ENCODE measurements at regions not wholly inside any gene's neighbourhood (a gene's known extent, or its start where the extent isn't known, plus 50 kb on each side); places are given as distances from the start of the nearest gene placed in this dataset.

- Mint-ChIP-seq H3K27ac (no peak overlapping the region), H3K9me3 (no peaks in the 10 kb centered on the region), H3K27me3 (no peaks in the 10 kb centered on the region), H3K4me3 (no peak overlapping the region), H3K36me3 (ENCODE audit: low read depth) (no peaks in the 10 kb centered on the region), H3K4me1 (ENCODE audit: low read depth) (peaks cover 29% of the 10 kb centered on the region)
- intact Hi-C loops (cut with micrococcal nuclease): no loop called here
Observed at GRCh38 chr7:17528636-17529035, 230.2 kb downstream of the AHR start.

GRCh38 chr7:17530244-17530643, 231.8 kb downstream of the AHR start:
- Mint-ChIP-seq H3K4me3 (no peak overlapping the region), H3K36me3 (ENCODE audit: low read depth) (no peaks in the 10 kb centered on the region), H3K27me3 (no peaks in the 10 kb centered on the region), H3K4me1 (ENCODE audit: low read depth) (peaks cover 25% of the 10 kb centered on the region), H3K27ac (no peak overlapping the region), H3K9me3 (no peaks in the 10 kb centered on the region)
- intact Hi-C loops (cut with micrococcal nuclease): no loop called here

GRCh38 chr7:17530741-17531421, 232.4 kb downstream of the AHR start:
- H3K27ac Mint-ChIP-seq: no peak overlapping the region
- no peak overlapping the region for H3K4me3 Mint-ChIP-seq
- H3K4me1 Mint-ChIP-seq (ENCODE audit: low read depth): peaks cover 25% of the 10 kb centered on the region
- intact Hi-C loops (cut with micrococcal nuclease): no loop called here
- H3K36me3 Mint-ChIP-seq (ENCODE audit: low read depth): no peaks in the 10 kb centered on the region
- H3K9me3 Mint-ChIP-seq: no peaks in the 10 kb centered on the region
- no peaks in the 10 kb centered on the region for H3K27me3 Mint-ChIP-seq

GRCh38 chr7:17532861-17533404, 234.5 kb downstream of the AHR start:
- no peaks in the 10 kb centered on the region for H3K27me3 Mint-ChIP-seq
- H3K36me3 Mint-ChIP-seq (ENCODE audit: low read depth): no peaks in the 10 kb centered on the region
- H3K4me3 Mint-ChIP-seq: no peak overlapping the region
- intact Hi-C loops (cut with micrococcal nuclease): no loop called here
- H3K4me1 Mint-ChIP-seq (ENCODE audit: low read depth): peaks cover 25% of the 10 kb centered on the region
- no peak overlapping the region for H3K27ac Mint-ChIP-seq
- H3K9me3 Mint-ChIP-seq: no peaks in the 10 kb centered on the region

- Mint-ChIP-seq H3K27me3 (no peaks in the 10 kb centered on the region), H3K4me3 (no peak overlapping the region), H3K36me3 (ENCODE audit: low read depth) (no peaks in the 10 kb centered on the region), H3K9me3 (no peaks in the 10 kb centered on the region), H3K4me1 (ENCODE audit: low read depth) (peaks cover 25% of the 10 kb centered on the region), H3K27ac (no peak overlapping the region)
- intact Hi-C loops (cut with micrococcal nuclease): no loop called here
Observed at GRCh38 chr7:17534348-17534747, 235.9 kb downstream of the AHR start.

- intact Hi-C loops (cut with micrococcal nuclease): no loop called here
- no peak overlapping the region for H3K27ac Mint-ChIP-seq
- H3K4me3 Mint-ChIP-seq: no peak overlapping the region
- no peaks in the 10 kb centered on the region for H3K36me3 Mint-ChIP-seq (ENCODE audit: low read depth)
- H3K27me3 Mint-ChIP-seq: no peaks in the 10 kb centered on the region
- H3K9me3 Mint-ChIP-seq: no peaks in the 10 kb centered on the region
- H3K4me1 Mint-ChIP-seq (ENCODE audit: low read depth): peaks cover 25% of the 10 kb centered on the region
Observed at GRCh38 chr7:17535776-17536175, 237.3 kb downstream of the AHR start.

GRCh38 chr7:17544401-17544800, 245.9 kb downstream of the AHR start:
- H3K9me3 Mint-ChIP-seq: no peaks in the 10 kb centered on the region
- no peak overlapping the region for H3K4me3 Mint-ChIP-seq
- peaks cover 4% of the 10 kb centered on the region for H3K4me1 Mint-ChIP-seq (ENCODE audit: low read depth)
- H3K27me3 Mint-ChIP-seq: no peaks in the 10 kb centered on the region
- H3K27ac Mint-ChIP-seq: no peak overlapping the region
- intact Hi-C loops (cut with micrococcal nuclease): no loop called here
- no peaks in the 10 kb centered on the region for H3K36me3 Mint-ChIP-seq (ENCODE audit: low read depth)

- H3K36me3 Mint-ChIP-seq (ENCODE audit: low read depth): no peaks in the 10 kb centered on the region
- H3K27me3 Mint-ChIP-seq: no peaks in the 10 kb centered on the region
- peaks cover 4% of the 10 kb centered on the region for H3K4me1 Mint-ChIP-seq (ENCODE audit: low read depth)
- intact Hi-C loops (cut with micrococcal nuclease): no loop called here
- H3K27ac Mint-ChIP-seq: no peak overlapping the region
- no peaks in the 10 kb centered on the region for H3K9me3 Mint-ChIP-seq
- H3K4me3 Mint-ChIP-seq: no peak overlapping the region
Observed at GRCh38 chr7:17545348-17545747, 246.9 kb downstream of the AHR start.

GRCh38 chr7:17546189-17546588, 247.7 kb downstream of the AHR start:
- H3K27ac Mint-ChIP-seq: no peak overlapping the region
- H3K4me1 Mint-ChIP-seq (ENCODE audit: low read depth): peaks cover 4% of the 10 kb centered on the region
- no peak overlapping the region for H3K4me3 Mint-ChIP-seq
- H3K36me3 Mint-ChIP-seq (ENCODE audit: low read depth): no peaks in the 10 kb centered on the region
- H3K27me3 Mint-ChIP-seq: no peaks in the 10 kb centered on the region
- H3K9me3 Mint-ChIP-seq: no peaks in the 10 kb centered on the region
- intact Hi-C loops (cut with micrococcal nuclease): no loop called here

GRCh38 chr7:17546592-17546991, 248.1 kb downstream of the AHR start:
- H3K4me1 Mint-ChIP-seq (ENCODE audit: low read depth): peaks cover 4% of the 10 kb centered on the region

GRCh38 chr7:17548014-17548653, 249.7 kb downstream of the AHR start:
- H3K36me3 Mint-ChIP-seq (ENCODE audit: low read depth): no peaks in the 10 kb centered on the region
- no peak overlapping the region for H3K27ac Mint-ChIP-seq
- H3K9me3 Mint-ChIP-seq: no peaks in the 10 kb centered on the region
- no peaks in the 10 kb centered on the region for H3K27me3 Mint-ChIP-seq
- no peak overlapping the region for H3K4me3 Mint-ChIP-seq
- peaks cover 4% of the 10 kb centered on the region for H3K4me1 Mint-ChIP-seq (ENCODE audit: low read depth)
- intact Hi-C loops (cut with micrococcal nuclease): no loop called here

More at GRCh38 chr7:17546592-17546991, 248.1 kb downstream of the AHR start:
- Mint-ChIP-seq H3K27ac (no peak overlapping the region), H3K27me3 (no peaks in the 10 kb centered on the region), H3K4me3 (no peak overlapping the region), H3K36me3 (ENCODE audit: low read depth) (no peaks in the 10 kb centered on the region), H3K9me3 (no peaks in the 10 kb centered on the region)
- intact Hi-C loops (cut with micrococcal nuclease): no loop called here

GRCh38 chr7:17549406-17549805, 251.0 kb downstream of the AHR start:
- H3K27me3 Mint-ChIP-seq: no peaks in the 10 kb centered on the region
- no peaks in the 10 kb centered on the region for H3K9me3 Mint-ChIP-seq
- no peak overlapping the region for H3K4me3 Mint-ChIP-seq
- no peaks in the 10 kb centered on the region for H3K36me3 Mint-ChIP-seq (ENCODE audit: low read depth)
- H3K27ac Mint-ChIP-seq: no peak overlapping the region
- intact Hi-C loops (cut with micrococcal nuclease): no loop called here
- H3K4me1 Mint-ChIP-seq (ENCODE audit: low read depth): peaks cover 11% of the 10 kb centered on the region

- Mint-ChIP-seq H3K27ac (no peak overlapping the region), H3K4me1 (ENCODE audit: low read depth) (peaks cover 16% of the 10 kb centered on the region), H3K36me3 (ENCODE audit: low read depth) (no peaks in the 10 kb centered on the region), H3K27me3 (no peaks in the 10 kb centered on the region), H3K4me3 (no peak overlapping the region), H3K9me3 (no peaks in the 10 kb centered on the region)
- intact Hi-C loops (cut with micrococcal nuclease): no loop called here
Observed at GRCh38 chr7:17552373-17552772, 253.9 kb downstream of the AHR start.

- Mint-ChIP-seq H3K36me3 (ENCODE audit: low read depth) (no peaks in the 10 kb centered on the region), H3K27me3 (no peaks in the 10 kb centered on the region), H3K27ac (no peak overlapping the region), H3K4me1 (ENCODE audit: low read depth) (peaks cover 16% of the 10 kb centered on the region), H3K4me3 (no peak overlapping the region), H3K9me3 (no peaks in the 10 kb centered on the region)
- intact Hi-C loops (cut with micrococcal nuclease): no loop called here
Observed at GRCh38 chr7:17552952-17553351, 254.5 kb downstream of the AHR start.

Measured in dendritic cell treated with granulocyte-macrophage colony-stimulating factor and Interleukin-4, amounts not matched to agents 40 ng/mL and 50 ng/mL, for 4 days (primary cell).